Neuron (in vitro differentiated cells): ENCODE measurements at regions not wholly inside any gene's neighbourhood (a gene's known extent, or its start where the extent isn't known, plus 50 kb on each side); places are given as distances from the start of the nearest gene placed in this dataset.

Experiments used
- H2AFZ ChIP-seq: one replicate; pipeline ENCODE4 v1.6.1; 2013; ENCODE audit warnings: low read depth, mild to moderate bottlenecking, inconsistent platforms, low read length, moderate library complexity
- H3K27me3 ChIP-seq: one replicate; pipeline ENCODE4 v1.6.1; 2013; ENCODE audit warnings: low read length; ENCODE audit not compliant: insufficient read depth
- H3K36me3 ChIP-seq: one replicate; pipeline ENCODE4 v1.6.1; 2013; ENCODE audit warnings: low read length; ENCODE audit not compliant: insufficient read depth
- H3K4me1 ChIP-seq: one replicate; pipeline ENCODE4 v1.6.1; 2013; ENCODE audit warnings: low read length; ENCODE audit not compliant: insufficient read depth
- H3K4me3 ChIP-seq: 2 replicates; pipeline ENCODE4 v1.5.1; 2013; ENCODE audit warnings: mild to moderate bottlenecking, low read length, moderate library complexity
- H3K9me3 ChIP-seq: one replicate; pipeline ENCODE4 v1.6.1; 2013; ENCODE audit warnings: low read length

DNA sequence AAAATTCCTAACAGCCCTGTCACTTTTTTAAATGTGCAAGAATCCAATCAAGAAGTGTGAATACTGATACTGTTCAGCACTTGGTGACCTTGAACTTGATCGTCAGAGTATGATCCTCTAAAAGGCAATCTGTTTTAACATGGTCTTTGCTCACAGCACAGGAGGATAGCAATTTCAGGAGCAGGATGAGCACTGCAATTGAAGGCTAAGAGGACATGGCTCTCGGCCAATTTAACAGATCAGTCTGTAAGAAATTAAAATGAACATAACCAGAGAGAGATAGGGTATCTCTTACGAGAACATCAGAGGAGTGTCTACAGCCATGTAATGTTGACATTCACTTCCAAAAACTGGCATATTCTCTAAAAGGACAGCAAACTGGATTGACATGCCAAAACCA is 243.1 kb downstream of the LTN1 start:
- H3K36me3 ChIP-seq = no peaks in the 10 kb centered on the region
- H3K4me1 ChIP-seq = peaks cover 12% of the 10 kb centered on the region
- no peaks in the 10 kb centered on the region for H3K9me3 ChIP-seq

DNA sequence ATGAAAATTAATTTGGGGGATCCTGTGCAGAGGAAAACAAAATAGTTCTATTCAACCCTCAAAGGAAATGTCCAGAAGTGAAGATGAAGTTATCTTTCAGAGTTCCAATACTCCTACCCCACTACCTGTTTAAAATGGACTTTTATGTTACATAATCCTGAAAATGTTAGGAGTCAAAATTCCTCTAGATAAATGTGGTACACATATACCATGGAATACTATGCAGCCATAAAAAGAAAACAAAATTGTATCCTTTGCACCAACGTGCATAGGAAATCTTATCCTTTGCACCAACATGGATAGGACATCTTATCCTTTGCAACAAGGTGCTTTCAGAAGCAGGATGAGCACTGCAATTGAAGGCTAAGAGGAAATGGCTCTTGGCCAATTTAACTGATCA is 245.2 kb downstream of the LTN1 start:
- Histone ChIP-seq H3K27me3 (no peaks in the 10 kb centered on the region), H3K9me3 (no peaks in the 10 kb centered on the region), H3K4me1 (peaks cover 3% of the 10 kb centered on the region), H3K4me3 (no peak overlapping the region), H3K36me3 (no peaks in the 10 kb centered on the region), H2AFZ (no peak overlapping the region)

More for the DNA sequence above, 243.1 kb downstream of the LTN1 start:
- Histone ChIP-seq H2AFZ (no peak overlapping the region), H3K4me3 (no peak overlapping the region), H3K27me3 (no peaks in the 10 kb centered on the region)

DNA sequence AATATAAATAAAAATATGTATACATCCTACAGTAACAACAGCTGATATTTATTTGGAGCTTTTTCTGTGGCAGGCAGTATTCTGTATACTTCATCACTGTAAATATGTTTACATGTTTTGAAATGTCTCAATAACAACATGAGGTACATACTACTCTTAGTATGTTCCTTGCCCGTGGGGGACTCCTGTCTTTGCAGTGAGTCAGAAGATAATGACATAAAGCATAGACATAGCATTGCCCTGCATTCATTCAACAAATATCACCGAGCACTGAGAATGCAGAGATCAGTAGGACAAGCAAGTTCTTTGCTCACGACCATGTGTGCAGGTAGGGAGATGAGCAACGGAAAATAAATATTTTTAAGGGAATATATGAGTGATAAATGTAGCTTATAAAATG is 246.5 kb downstream of the LTN1 start:
- no peaks in the 10 kb centered on the region for H3K9me3 ChIP-seq
- H3K4me1 ChIP-seq = peaks cover 3% of the 10 kb centered on the region
- H2AFZ ChIP-seq = no peak overlapping the region
- H3K27me3 ChIP-seq = no peaks in the 10 kb centered on the region
- no peak overlapping the region for H3K4me3 ChIP-seq
- no peaks in the 10 kb centered on the region for H3K36me3 ChIP-seq

DNA sequence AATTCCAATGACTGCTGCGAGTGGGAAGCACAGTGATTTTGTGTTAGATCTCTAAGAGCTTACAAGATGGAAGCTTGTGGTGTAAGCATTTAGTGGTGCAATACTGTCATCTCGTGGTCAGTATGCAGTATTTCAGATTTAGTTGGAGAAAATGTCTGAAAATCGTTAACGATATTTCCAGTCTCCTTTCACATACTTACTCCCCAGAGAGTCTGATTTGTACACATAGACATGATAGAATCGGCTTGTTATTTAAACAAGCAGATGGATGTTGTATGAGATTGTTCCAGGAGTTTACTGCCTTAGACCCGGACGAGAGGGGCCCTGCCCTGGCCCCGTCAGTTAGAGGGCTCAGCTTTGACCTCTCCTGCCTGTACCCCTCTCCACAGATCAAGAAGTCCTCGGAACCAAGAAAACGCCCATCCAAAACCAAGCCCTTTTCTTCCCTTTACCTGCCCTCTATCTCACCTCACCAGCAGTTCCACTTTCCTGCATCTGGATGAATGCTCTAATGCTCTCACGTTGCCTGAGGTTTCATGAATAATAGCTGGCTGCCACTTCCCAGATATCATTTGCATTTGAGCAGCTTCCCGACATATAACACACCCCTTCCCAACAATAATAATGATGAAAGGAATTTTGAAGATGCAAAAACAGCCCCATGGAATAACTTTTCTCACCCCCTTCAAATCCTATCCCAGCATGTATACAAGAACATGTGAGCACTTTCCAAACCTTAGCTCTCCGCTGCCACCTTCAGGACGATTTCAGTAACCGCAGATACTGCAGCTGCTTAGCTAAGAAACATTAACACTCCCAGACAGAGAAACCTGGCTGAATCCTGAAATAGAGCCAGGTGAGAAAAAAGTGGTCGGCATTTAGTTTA is 247.3 kb downstream of the LTN1 start:
- peak overlapping the region; percentile 38 for H3K4me3 ChIP-seq
- peak overlapping the region; percentile 95 for H2AFZ ChIP-seq
- H3K9me3 ChIP-seq = no peaks in the 10 kb centered on the region
- H3K4me1 ChIP-seq = peaks cover 3% of the 10 kb centered on the region
- H3K27me3 ChIP-seq = no peaks in the 10 kb centered on the region
- H3K36me3 ChIP-seq = no peaks in the 10 kb centered on the region

DNA sequence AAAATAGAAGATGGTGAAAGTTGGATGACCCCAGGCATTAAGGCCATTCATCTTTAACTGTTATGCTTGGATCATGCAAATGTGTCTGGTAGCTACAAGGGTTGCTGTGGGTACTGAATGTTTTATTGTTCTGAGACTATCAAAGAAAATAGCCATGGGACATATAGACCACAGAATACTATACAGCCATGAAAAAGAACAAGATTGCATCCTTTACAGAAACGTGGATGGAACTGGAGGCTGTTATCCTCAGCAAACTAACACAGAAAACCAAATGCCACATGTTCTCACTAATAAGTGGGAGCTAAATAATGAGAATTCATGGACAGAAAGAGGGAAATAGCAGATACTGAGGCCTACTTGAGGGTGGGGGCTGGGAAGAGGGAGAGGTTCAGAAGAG is 249.0 kb downstream of the LTN1 start:
- no peak overlapping the region for H2AFZ ChIP-seq
- no peaks in the 10 kb centered on the region for H3K27me3 ChIP-seq
- peaks cover 6% of the 10 kb centered on the region for H3K4me1 ChIP-seq

DNA sequence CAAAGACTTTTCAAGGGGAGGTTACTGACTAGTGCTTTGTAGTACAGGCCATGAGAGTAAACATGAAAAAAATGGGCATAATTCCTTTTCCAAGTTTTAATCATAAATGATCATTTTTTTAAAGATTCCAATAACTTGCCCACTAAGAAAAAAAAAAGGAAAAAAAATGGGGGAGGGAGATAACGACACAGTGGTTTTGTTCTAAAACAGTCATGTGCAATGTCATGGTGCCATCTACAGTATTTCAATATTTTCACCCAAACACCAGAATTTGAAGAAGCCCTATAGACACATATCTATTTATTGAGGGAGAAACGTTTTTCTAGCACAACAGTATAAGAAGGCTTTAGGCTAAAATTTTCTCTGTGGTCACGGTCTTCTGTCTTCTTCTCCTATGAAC is 250.2 kb downstream of the LTN1 start:
- no peak overlapping the region for H3K4me3 ChIP-seq

More for the DNA sequence above, 249.0 kb downstream of the LTN1 start:
- Histone ChIP-seq H3K36me3 (no peaks in the 10 kb centered on the region), H3K4me3 (no peak overlapping the region), H3K9me3 (no peaks in the 10 kb centered on the region)

DNA sequence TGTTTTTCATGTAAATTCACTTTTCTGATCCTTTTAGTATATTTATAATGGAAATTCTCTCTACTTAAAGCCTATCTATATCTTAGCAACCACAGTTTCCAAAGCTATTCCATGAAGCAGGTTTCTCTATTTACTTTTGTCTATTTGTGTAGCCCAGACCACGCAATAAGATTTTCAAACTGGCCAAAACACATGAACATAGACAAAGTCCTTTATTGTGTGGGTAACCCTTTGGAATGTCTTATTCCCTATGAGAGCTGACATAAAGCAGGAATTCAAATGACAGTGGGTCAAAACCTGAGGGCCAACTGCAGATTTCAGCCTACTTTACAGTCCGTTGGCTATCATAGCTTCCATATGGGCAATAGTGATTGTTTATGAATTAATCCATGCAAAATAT is 252.6 kb downstream of the LTN1 start:
- Histone ChIP-seq H3K36me3 (no peaks in the 10 kb centered on the region), H3K4me3 (no peak overlapping the region), H2AFZ (no peak overlapping the region), H3K4me1 (peaks cover 3% of the 10 kb centered on the region), H3K9me3 (no peaks in the 10 kb centered on the region), H3K27me3 (peaks cover 2% of the 10 kb centered on the region)

More for the DNA sequence above, 250.2 kb downstream of the LTN1 start:
- H2AFZ ChIP-seq = no peak overlapping the region
- H3K36me3 ChIP-seq = no peaks in the 10 kb centered on the region
- H3K27me3 ChIP-seq = peaks cover 2% of the 10 kb centered on the region
- H3K4me1 ChIP-seq = peaks cover 6% of the 10 kb centered on the region
- H3K9me3 ChIP-seq = no peaks in the 10 kb centered on the region

DNA sequence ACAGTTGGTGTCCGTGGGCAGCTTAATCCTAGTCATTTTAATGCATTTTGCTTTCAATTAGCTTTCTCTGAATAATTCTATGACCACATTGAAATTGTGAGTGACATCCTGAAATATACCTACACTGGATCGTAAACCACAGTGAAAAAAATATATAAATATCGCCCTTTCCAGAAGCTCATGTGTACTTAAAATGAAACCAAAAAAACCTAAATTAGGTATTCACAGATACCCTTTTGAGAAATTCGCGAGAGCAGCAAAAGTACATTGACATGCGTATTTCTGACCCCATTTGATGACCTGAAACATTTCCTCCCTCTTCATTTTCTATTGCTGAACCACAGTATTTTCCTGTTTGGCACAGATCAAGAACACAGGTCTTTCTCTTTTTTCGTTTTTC is 253.8 kb downstream of the LTN1 start:
- H3K36me3 ChIP-seq = no peaks in the 10 kb centered on the region
- no peaks in the 10 kb centered on the region for H3K9me3 ChIP-seq
- H3K27me3 ChIP-seq = peaks cover 2% of the 10 kb centered on the region
- no peak overlapping the region for H3K4me3 ChIP-seq
- no peak overlapping the region for H2AFZ ChIP-seq
- peaks cover 3% of the 10 kb centered on the region for H3K4me1 ChIP-seq

DNA sequence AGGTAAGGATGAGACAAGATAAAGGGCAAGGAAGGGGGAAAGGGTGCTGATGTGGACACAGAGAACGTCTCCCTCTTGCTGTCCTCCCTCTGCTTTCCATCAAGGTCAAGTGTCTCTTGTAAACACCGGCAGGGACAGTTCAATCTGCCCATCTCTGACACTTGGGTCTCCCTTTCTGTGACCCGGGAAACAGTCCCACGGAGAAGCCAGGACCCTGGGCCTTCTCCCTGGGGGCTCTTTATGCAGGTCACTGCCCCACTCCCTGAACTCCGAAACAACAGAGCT is 254.3 kb downstream of the LTN1 start:
- Histone ChIP-seq H3K4me3 (no peak overlapping the region), H2AFZ (no peak overlapping the region), H3K9me3 (no peaks in the 10 kb centered on the region), H3K27me3 (peaks cover 2% of the 10 kb centered on the region), H3K4me1 (peaks cover 3% of the 10 kb centered on the region), H3K36me3 (no peaks in the 10 kb centered on the region)

DNA sequence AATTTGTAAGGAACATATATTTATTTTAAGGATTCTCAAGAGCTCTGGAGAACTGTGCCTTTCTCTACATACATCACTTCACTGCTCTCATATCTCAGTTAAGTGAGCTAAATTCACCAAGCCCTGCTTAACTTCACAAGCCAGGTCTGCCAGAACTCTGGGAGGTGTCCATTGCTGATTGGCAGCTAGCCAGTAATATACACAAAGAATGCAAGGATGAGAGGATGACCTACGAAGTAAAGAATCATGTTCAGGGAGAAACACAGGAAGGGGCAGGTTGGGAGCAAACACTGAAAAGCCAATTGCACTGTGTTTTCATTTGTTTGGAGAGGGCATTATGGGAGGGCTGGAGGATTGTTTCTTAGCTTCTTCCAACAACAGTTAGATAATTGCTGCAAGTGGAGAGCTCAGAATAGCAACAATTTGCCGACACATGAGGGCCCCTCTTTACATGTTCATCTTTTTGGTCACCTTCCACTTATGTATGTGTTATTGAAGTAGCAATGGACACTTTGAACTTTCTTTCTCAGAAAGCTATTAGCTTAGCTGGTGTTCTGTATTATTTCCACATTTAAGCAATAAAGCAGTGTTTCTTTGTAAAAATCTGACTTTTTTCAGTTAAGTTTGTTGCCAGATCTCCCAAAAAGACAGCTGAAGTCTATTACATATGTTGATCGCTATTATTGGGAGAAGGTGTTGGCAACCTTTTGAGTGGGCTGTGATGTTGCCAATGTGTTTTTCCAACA is 254.8 kb downstream of the LTN1 start:
- Histone ChIP-seq H3K27me3 (peaks cover 2% of the 10 kb centered on the region), H3K9me3 (no peaks in the 10 kb centered on the region), H3K4me3 (no peak overlapping the region), H3K4me1 (peaks cover 3% of the 10 kb centered on the region), H2AFZ (no peak overlapping the region), H3K36me3 (no peaks in the 10 kb centered on the region)

DNA sequence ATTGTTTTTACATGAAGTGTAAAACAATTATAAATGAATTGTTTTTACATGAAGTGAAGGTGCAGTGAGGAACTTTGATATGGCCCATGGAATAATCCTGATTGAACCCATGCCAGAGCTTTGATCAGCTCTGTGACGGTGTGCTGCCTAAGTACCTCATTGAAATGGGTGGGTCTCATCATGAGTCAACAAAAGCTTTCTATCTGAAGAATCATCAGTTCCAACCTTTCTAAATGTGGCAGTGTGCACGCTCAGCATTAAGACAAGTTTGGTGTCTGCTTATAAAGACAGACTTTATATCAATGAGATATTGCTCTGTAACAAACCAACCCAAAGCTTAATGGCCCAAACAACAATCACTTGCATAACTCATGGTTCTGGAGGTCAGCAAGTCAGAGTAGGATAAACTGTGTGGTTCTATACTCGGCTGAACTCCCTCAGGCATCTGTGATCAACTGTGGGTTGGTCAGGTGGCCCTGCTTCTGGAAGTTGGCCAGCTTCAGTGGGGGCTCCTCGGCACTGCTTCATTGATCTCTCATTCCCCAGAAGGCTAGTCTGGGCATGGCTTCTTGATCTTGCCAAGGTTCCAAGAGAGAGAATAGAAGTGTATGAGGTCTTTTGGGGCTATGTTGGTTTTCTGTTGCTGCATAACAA is 258.0 kb downstream of the LTN1 start:
- no peak overlapping the region for H2AFZ ChIP-seq
- H3K9me3 ChIP-seq = no peaks in the 10 kb centered on the region

DNA sequence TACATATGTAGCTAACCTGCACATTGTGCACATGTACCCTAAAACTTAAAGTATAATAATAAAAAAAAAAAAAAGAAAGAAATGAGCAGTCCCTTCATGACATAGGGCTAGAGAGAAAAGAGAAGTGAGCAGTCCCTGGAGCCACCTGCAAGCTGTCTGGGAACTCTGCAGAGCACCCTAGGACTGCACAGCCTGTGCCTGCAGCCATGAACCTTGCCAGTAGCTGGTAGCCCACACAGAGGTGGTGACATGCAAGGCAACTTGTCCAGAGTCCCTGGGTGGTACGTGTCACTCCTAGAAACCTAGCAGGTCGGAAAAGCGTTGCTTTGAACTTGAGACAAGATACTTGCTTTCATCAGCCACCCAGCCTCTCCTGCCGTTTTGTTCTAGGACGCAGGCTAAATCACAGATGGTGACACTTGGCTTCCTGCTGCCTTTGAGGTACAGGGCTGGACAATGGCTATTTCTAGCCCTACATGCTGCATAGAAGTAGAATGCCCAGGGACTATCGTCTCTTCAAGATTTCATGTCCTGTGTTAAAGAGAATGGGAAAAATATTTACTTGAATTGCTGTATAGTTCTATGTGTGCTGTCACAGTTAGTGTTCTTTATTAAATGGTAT is 260.9 kb downstream of the LTN1 start:
- H3K4me3 ChIP-seq = no peak overlapping the region
- no peaks in the 10 kb centered on the region for H3K36me3 ChIP-seq
- no peaks in the 10 kb centered on the region for H3K9me3 ChIP-seq
- no peaks in the 10 kb centered on the region for H3K4me1 ChIP-seq
- H3K27me3 ChIP-seq = no peaks in the 10 kb centered on the region
- no peak overlapping the region for H2AFZ ChIP-seq

More for the DNA sequence above, 258.0 kb downstream of the LTN1 start:
- Histone ChIP-seq H3K4me1 (peaks cover 3% of the 10 kb centered on the region), H3K36me3 (no peaks in the 10 kb centered on the region), H3K4me3 (no peak overlapping the region), H3K27me3 (peaks cover 2% of the 10 kb centered on the region)

DNA sequence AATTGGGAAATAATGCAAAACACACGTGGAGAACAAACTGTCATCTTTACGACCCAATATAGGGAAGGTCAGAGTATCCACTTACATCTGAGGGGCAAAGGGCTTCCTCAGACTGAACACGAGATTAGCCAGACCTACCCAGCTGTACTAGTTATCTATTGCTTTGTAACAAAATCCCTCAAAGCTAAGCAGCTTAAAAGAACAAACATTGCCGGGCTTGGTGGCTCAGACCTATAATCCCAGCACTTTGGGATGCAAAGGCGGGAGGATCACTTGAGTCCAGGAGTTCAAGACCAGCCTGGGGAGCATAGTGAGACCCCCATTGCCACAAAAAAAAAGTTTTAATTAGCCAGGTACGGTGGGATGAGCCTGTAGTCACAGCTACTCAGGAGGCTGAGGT is 262.8 kb downstream of the LTN1 start:
- H3K9me3 ChIP-seq = no peaks in the 10 kb centered on the region
- H2AFZ ChIP-seq = no peak overlapping the region
- H3K36me3 ChIP-seq = no peaks in the 10 kb centered on the region
- H3K4me1 ChIP-seq = no peaks in the 10 kb centered on the region
- no peaks in the 10 kb centered on the region for H3K27me3 ChIP-seq
- H3K4me3 ChIP-seq = no peak overlapping the region
